Esophagus squamous epithelium (tissue), 4 donors: ENCODE measurements at regions not wholly inside any gene's neighbourhood (a gene's known extent, or its start where the extent isn't known, plus 50 kb on each side); places are given as distances from the start of the nearest gene placed in this dataset.

Experiments used
- POLR2A ChIP-seq, 4 donors: fragments of 450-650 bp; IDR thresholded peaks; one replicate each; pipeline ENCODE4 v1.6.1; 2017; ENCODE audit warnings: antibody characterized with exemption in 4 of 4, mild to moderate bottlenecking in 4 of 4, moderate library complexity in 3 of 4
- TF ChIP-seq, protein P1 (sequence below), 6 experiments: fragments of 450-650 bp in 4 of 6; fragments of 200-600 bp in 2 of 6; sonication (generic) in 2 of 6; IDR thresholded peaks; one replicate each; pipeline ENCODE4 v1.5.1; 2016 to 2019; ENCODE audit warnings: antibody characterized with exemption in 6 of 6, mild to moderate bottlenecking in 4 of 6, moderate library complexity in 4 of 6

DNA sequence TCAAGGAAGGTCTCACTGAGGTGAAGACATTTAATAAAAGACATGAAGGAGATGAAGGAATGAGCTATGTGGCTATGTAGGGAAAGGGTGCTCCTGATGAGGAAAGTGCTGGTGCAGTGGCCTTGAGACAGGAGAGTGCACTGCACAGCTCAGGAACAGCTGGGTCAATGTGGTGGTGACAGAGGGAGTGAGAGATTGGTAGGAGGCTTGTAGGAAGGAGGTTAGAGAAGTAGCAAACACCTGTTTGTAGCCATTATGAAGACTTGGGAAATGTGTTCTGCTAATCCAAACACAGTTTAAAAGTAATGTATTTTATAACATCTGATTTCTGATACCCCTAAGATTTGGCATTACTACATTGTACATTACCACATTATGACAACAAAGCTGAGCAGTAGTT is 115.1 kb upstream of the MTAP start:
- TF ChIP-seq, protein P1, sequence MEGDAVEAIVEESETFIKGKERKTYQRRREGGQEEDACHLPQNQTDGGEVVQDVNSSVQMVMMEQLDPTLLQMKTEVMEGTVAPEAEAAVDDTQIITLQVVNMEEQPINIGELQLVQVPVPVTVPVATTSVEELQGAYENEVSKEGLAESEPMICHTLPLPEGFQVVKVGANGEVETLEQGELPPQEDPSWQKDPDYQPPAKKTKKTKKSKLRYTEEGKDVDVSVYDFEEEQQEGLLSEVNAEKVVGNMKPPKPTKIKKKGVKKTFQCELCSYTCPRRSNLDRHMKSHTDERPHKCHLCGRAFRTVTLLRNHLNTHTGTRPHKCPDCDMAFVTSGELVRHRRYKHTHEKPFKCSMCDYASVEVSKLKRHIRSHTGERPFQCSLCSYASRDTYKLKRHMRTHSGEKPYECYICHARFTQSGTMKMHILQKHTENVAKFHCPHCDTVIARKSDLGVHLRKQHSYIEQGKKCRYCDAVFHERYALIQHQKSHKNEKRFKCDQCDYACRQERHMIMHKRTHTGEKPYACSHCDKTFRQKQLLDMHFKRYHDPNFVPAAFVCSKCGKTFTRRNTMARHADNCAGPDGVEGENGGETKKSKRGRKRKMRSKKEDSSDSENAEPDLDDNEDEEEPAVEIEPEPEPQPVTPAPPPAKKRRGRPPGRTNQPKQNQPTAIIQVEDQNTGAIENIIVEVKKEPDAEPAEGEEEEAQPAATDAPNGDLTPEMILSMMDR (IDR thresholded peaks at IDR 0.05) = no peak
- no peak for TF ChIP-seq POLR2A (IDR thresholded peaks at IDR 0.05)
